Loucy (cell line): ENCODE measurements at regions not wholly inside any gene's neighbourhood (a gene's known extent, or its start where the extent isn't known, plus 50 kb on each side); places are given as distances from the start of the nearest gene placed in this dataset.

Experiments used
- H2AFZ ChIP-seq: fragments of 200-600 bp; sonication (generic); 2 replicates; pipeline ENCODE4 v1.6.0; 2016; ENCODE audit warnings: antibody characterized with exemption, mild to moderate bottlenecking, low read length, moderate library complexity
- H3F3A ChIP-seq: fragments of 200-600 bp; 2 replicates; pipeline ENCODE4 v1.6.0; 2016; ENCODE audit warnings: antibody characterized with exemption, low read depth, mild to moderate bottlenecking
- H3K27me3 ChIP-seq: fragments of 200-600 bp; sonication (generic); 2 replicates; pipeline ENCODE4 v1.6.1; 2014; ENCODE audit warnings: low read length, mild to moderate bottlenecking; ENCODE audit not compliant: insufficient read depth, poor library complexity, severe bottlenecking
- H3K36me3 ChIP-seq: fragments of 200-600 bp; sonication (generic); 2 replicates; pipeline ENCODE4 v1.6.1; 2016; ENCODE audit warnings: low read length; ENCODE audit not compliant: insufficient read depth
- H3K4me1 ChIP-seq: fragments of 200-600 bp; sonication (generic); 2 replicates; pipeline ENCODE4 v1.5.1; 2014; ENCODE audit warnings: low read length, mild to moderate bottlenecking; ENCODE audit not compliant: insufficient read depth, poor library complexity, severe bottlenecking
- H3K4me2 ChIP-seq: fragments of 200-600 bp; sonication (generic); 2 replicates; pipeline ENCODE4 v1.6.0; 2014; ENCODE audit warnings: antibody characterized with exemption, low read length, low read depth, mild to moderate bottlenecking; ENCODE audit not compliant: poor library complexity, severe bottlenecking
- H3K4me3 ChIP-seq: fragments of 200-600 bp; sonication (generic); 2 replicates; pipeline ENCODE4 v1.5.1; 2014; ENCODE audit warnings: low read length, mild to moderate bottlenecking, mixed read lengths; ENCODE audit not compliant: poor library complexity, severe bottlenecking
- H3K79me2 ChIP-seq: fragments of 200-600 bp; sonication (generic); 2 replicates; pipeline ENCODE4 v1.6.1; 2014; ENCODE audit warnings: low read length; ENCODE audit not compliant: insufficient read depth
- H3K9ac ChIP-seq: fragments of 200-600 bp; sonication (generic); 2 replicates; pipeline ENCODE4 v1.6.0; 2014; ENCODE audit warnings: mild to moderate bottlenecking, low read depth, low read length, moderate library complexity; ENCODE audit not compliant: poor library complexity, severe bottlenecking
- H3K9me2 ChIP-seq: fragments of 200-600 bp; sonication (generic); replicated peaks from 2 replicates; pipeline ENCODE4 v1.6.1; 2016; ENCODE audit warnings: low read depth, low read length, mixed read lengths
- H3K9me3 ChIP-seq: fragments of 200-600 bp; sonication (generic); 2 replicates; pipeline ENCODE4 v1.6.1; 2014; ENCODE audit warnings: mild to moderate bottlenecking, antibody characterized with exemption, low read length, low read depth; ENCODE audit not compliant: insufficient read depth
- H4K20me1 ChIP-seq: fragments of 200-600 bp; sonication (generic); 2 replicates; pipeline ENCODE4 v1.6.0; 2014; ENCODE audit warnings: antibody characterized with exemption, low read length, mild to moderate bottlenecking; ENCODE audit not compliant: insufficient read depth, poor library complexity, severe bottlenecking
- EZH2phosphoT487 ChIP-seq: fragments of 200-600 bp; IDR thresholded peaks from 2 replicates; pipeline ENCODE4 v1.6.1; 2018; ENCODE audit warnings: antibody characterized with exemption, mild to moderate bottlenecking, moderate library complexity, borderline replicate concordance
- TF ChIP-seq, protein P1 (sequence below): fragments of 200-600 bp; sonication (generic); conservative IDR thresholded peaks from 2 replicates; pipeline ENCODE4 v1.5.1; 2014; ENCODE audit warnings: mild to moderate bottlenecking, antibody characterized with exemption, low read length

DNA sequence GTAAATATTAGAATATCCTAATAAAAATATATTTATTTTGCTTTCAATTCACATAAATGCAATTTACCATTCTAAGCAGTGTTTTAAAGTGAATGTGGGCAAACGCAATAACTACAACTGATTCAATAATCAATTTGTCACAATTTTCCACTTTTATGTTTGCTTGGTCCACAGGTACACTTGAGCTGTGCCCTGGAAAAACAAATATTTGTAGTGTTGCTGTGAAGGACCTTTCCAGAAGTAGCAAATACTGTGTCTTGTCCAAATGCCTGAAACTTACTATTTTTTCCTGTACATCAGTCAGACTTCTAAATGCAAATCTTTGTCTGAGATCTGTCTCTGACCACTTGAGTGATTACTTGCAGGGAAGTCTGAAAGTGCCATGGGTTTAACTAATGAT is 845.8 kb upstream of the SLITRK5 start:
- no peaks in the 10 kb centered on the region for H3K27me3 ChIP-seq
- no peaks in the 10 kb centered on the region for H3K9me2 ChIP-seq
- H3K4me1 ChIP-seq, result no peaks in the 10 kb centered on the region
- no peak overlapping the region for H3K9ac ChIP-seq
- H3K4me3 ChIP-seq, result no peak overlapping the region
- no peak overlapping the region for H3K4me2 ChIP-seq
- no peaks in the 10 kb centered on the region for H3K36me3 ChIP-seq
- no peak overlapping the region for H2AFZ ChIP-seq
- H3K79me2 ChIP-seq, result no peaks in the 10 kb centered on the region
- no peaks in the 10 kb centered on the region for H3F3A ChIP-seq
- H3K9me3 ChIP-seq, result no peaks in the 10 kb centered on the region
- H4K20me1 ChIP-seq, result no peaks in the 10 kb centered on the region
- no peak for TF ChIP-seq EZH2phosphoT487
- TF ChIP-seq, protein P1, sequence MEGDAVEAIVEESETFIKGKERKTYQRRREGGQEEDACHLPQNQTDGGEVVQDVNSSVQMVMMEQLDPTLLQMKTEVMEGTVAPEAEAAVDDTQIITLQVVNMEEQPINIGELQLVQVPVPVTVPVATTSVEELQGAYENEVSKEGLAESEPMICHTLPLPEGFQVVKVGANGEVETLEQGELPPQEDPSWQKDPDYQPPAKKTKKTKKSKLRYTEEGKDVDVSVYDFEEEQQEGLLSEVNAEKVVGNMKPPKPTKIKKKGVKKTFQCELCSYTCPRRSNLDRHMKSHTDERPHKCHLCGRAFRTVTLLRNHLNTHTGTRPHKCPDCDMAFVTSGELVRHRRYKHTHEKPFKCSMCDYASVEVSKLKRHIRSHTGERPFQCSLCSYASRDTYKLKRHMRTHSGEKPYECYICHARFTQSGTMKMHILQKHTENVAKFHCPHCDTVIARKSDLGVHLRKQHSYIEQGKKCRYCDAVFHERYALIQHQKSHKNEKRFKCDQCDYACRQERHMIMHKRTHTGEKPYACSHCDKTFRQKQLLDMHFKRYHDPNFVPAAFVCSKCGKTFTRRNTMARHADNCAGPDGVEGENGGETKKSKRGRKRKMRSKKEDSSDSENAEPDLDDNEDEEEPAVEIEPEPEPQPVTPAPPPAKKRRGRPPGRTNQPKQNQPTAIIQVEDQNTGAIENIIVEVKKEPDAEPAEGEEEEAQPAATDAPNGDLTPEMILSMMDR, result no peak

DNA sequence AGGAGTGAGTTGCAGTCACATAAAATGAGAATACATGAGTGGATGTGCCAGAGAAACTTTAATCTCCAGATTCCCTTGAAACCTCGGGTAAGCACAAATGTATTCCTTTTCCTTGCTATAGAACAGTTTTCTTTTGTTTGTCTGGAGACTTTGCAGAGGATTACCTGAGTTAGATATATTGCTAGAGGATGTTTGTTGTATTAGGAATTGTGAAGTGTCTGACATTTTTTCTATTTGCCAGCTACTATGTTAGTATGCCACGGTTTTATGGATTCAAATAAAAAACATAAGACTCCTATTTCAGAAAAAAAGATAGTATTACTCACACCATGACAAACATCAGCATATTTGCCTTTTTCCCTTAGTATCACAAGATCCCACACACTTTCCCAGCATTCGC is 844.9 kb upstream of the SLITRK5 start:
- Histone ChIP-seq H3K9me3 (no peaks in the 10 kb centered on the region), H2AFZ (no peak overlapping the region), H3K27me3 (no peaks in the 10 kb centered on the region), H3K36me3 (no peaks in the 10 kb centered on the region), H3K79me2 (no peaks in the 10 kb centered on the region), H3K4me3 (no peak overlapping the region), H3K9ac (no peak overlapping the region), H3F3A (no peaks in the 10 kb centered on the region), H3K4me2 (no peak overlapping the region), H3K4me1 (no peaks in the 10 kb centered on the region), H3K9me2 (no peaks in the 10 kb centered on the region), H4K20me1 (no peaks in the 10 kb centered on the region)
- TF ChIP-seq EZH2phosphoT487, result no peak
- TF ChIP-seq, protein P1, result no peak

DNA sequence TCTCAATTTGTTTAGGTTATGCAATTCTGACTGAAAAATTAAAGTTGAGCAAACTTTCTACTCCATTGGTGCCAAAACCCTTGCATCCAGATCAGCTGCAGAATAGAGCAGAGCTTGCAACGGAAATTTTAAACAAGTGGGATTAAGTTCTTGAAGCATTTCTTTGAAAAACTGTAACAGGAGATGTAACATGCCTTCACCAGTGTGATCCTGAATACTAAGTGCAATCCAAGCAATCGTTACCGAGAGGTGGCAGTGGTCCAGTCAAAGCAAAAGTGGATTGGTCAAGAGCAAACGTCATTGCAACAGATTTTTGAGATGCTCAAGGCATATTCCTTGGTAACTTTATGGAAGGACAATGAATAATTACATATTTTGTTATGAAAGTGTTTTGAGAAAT is 841.1 kb upstream of the SLITRK5 start:
- no peaks in the 10 kb centered on the region for H3K27me3 ChIP-seq
- no peaks in the 10 kb centered on the region for H3K79me2 ChIP-seq
- no peak overlapping the region for H3K4me2 ChIP-seq
- H3K9me3 ChIP-seq, result no peaks in the 10 kb centered on the region
- no peaks in the 10 kb centered on the region for H3K36me3 ChIP-seq
- no peak overlapping the region for H3K9ac ChIP-seq
- H3K4me3 ChIP-seq, result no peak overlapping the region
- H4K20me1 ChIP-seq, result no peaks in the 10 kb centered on the region
- no peaks in the 10 kb centered on the region for H3K9me2 ChIP-seq
- no peak for TF ChIP-seq EZH2phosphoT487
- TF ChIP-seq, protein P1, result no peak
- H2AFZ ChIP-seq, result no peak overlapping the region
- H3K4me1 ChIP-seq, result no peaks in the 10 kb centered on the region
- no peaks in the 10 kb centered on the region for H3F3A ChIP-seq
